ENCODE measurements at regions not wholly inside any gene's neighbourhood (a gene's known extent, or its start where the extent isn't known, plus 50 kb on each side); places are given as distances from the start of the nearest gene placed in this dataset.

DNA sequence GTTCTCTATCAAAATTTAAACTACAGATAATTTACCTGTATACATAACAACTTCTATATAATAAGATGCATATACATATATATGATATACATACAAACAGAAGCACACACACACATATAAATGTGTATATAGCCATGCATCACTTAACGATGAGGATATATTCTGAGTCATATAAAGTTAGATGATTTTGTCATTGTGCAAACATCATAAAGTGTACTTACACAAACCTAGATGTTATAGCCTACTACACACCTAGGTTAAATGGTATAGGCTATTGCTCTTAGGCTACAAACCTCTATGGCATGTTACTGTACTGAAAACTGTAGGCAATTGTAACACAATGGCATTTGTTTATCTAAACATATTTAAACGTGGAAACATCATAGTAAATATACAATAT is 937.6 kb upstream of the KCND2 start:
- no peak overlapping the region for H3K4me3 ChIP-seq
- intact Hi-C loops (cut with DNase I): no loop called here
- H3K27me3 ChIP-seq (ENCODE audit: insufficient read depth in 3 of 3, low read length in 2 of 3): no peaks in the 10 kb centered on the region
- WGBS, 3 donors: 61 to 71% (median 65%) methylated on average over 2 of the region's 2 CpGs
- DNase-seq (no peak), ATAC-seq (no peak)
- no peak overlapping the region for H3K27ac ChIP-seq
- no peaks in the 10 kb centered on the region for H3K36me3 ChIP-seq (ENCODE audit: insufficient read depth in 1 of 2, low read depth in 1 of 2)
- H3K9me3 ChIP-seq: no peaks in the 10 kb centered on the region
- TF ChIP-seq, protein P1, sequence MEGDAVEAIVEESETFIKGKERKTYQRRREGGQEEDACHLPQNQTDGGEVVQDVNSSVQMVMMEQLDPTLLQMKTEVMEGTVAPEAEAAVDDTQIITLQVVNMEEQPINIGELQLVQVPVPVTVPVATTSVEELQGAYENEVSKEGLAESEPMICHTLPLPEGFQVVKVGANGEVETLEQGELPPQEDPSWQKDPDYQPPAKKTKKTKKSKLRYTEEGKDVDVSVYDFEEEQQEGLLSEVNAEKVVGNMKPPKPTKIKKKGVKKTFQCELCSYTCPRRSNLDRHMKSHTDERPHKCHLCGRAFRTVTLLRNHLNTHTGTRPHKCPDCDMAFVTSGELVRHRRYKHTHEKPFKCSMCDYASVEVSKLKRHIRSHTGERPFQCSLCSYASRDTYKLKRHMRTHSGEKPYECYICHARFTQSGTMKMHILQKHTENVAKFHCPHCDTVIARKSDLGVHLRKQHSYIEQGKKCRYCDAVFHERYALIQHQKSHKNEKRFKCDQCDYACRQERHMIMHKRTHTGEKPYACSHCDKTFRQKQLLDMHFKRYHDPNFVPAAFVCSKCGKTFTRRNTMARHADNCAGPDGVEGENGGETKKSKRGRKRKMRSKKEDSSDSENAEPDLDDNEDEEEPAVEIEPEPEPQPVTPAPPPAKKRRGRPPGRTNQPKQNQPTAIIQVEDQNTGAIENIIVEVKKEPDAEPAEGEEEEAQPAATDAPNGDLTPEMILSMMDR (IDR thresholded peaks at IDR 0.05): no peak
- no peaks in the 10 kb centered on the region for H3K4me1 ChIP-seq

DNA sequence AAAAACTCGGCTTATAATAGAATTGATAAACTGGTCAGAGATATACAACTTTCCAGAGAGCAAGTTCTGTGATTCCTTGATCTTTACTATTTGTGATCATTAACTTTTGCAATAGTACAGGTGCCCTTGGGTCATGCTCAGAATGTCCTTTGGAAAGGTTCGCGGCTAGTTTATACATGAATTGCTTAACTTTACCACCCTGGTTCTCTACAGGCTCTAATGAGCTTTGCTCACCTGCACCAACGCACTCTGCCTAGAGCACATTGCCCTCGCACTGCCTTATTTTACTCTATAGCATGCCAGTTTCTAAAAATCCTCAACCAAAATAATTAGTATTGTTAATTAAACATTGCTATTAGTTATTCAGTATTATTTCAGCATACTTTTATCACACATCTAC is 931.2 kb upstream of the KCND2 start:
- DNase-seq (no peak), ATAC-seq (no peak)
- Histone ChIP-seq H3K36me3 (ENCODE audit: insufficient read depth in 1 of 2, low read depth in 1 of 2) (no peaks in the 10 kb centered on the region), H3K9me3 (no peaks in the 10 kb centered on the region), H3K4me1 (no peaks in the 10 kb centered on the region), H3K27ac (no peak overlapping the region), H3K27me3 (ENCODE audit: insufficient read depth in 3 of 3, low read length in 2 of 3) (no peaks in the 10 kb centered on the region), H3K4me3 (no peak overlapping the region)
- intact Hi-C loops (cut with DNase I): no loop called here
- 90 to 97% (median 93%) methylated on average over 5 of the region's 5 CpGs for WGBS, 3 donors
- TF ChIP-seq, protein P1 (IDR thresholded peaks at IDR 0.05): no peak

DNA sequence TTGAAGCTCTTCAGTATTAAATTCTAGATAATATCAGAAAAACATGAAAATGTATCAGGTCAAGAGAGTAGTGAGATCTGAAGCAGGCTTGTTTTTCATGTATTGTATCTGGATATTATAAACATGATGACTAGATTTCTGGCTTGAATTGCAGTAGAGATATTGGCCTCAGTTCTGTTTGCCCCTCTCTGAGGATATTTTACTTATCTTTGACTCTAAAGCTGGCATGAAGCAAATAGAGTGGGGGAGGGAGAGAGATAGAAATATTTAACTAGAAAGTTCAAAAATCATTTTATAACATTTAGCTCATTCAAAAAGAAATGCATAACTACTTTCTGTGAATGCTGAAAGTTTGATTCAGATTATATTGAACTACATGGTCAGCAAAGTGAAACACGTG is 929.7 kb upstream of the KCND2 start:
- no peaks in the 10 kb centered on the region for H3K27me3 ChIP-seq (ENCODE audit: insufficient read depth in 3 of 3, low read length in 2 of 3)

DNA sequence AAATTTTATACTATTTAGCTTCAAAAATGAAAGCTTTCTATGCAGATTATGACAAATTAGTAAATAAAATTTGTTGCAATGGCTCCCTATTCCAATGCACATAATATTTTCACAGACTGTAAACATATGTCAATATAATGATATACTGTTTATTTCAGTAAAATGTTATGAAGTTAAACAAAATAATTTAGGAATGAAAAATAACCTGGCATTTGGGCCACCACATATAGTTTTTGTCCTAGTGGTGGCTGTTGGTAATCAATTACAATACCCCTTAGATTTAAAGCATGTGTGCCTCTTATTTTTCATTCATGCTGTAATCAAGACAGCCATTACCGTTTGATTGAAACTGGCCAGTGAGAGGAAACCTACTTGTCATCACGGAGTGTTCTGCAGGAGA is 928.5 kb upstream of the KCND2 start:
- 47 to 51% (median 49%) methylated on average over 2 of the region's 2 CpGs for WGBS, 3 donors
- no peaks in the 10 kb centered on the region for H3K27me3 ChIP-seq (ENCODE audit: insufficient read depth in 3 of 3, low read length in 2 of 3)
- intact Hi-C loops (cut with DNase I): no loop called here
- TF ChIP-seq, protein P1 (IDR thresholded peaks at IDR 0.05): no peak
- H3K9me3 ChIP-seq: no peaks in the 10 kb centered on the region
- H3K36me3 ChIP-seq (ENCODE audit: insufficient read depth in 1 of 2, low read depth in 1 of 2): no peaks in the 10 kb centered on the region
- DNase-seq (no peak), ATAC-seq (no peak)
- H3K4me1 ChIP-seq: no peaks in the 10 kb centered on the region
- H3K4me3 ChIP-seq: no peak overlapping the region
- no peak overlapping the region for H3K27ac ChIP-seq

More for the DNA sequence above, 929.7 kb upstream of the KCND2 start:
- no peaks in the 10 kb centered on the region for H3K36me3 ChIP-seq (ENCODE audit: insufficient read depth in 1 of 2, low read depth in 1 of 2)
- H3K4me1 ChIP-seq: no peaks in the 10 kb centered on the region
- intact Hi-C loops (cut with DNase I): no loop called here
- TF ChIP-seq, protein P1 (IDR thresholded peaks at IDR 0.05): no peak
- no peak for DNase-seq
- H3K9me3 ChIP-seq: no peaks in the 10 kb centered on the region
- no peak for ATAC-seq
- 20 to 43% (median 31%) methylated on average over 1 of the region's 1 CpG for WGBS, 3 donors
- no peak overlapping the region for H3K27ac ChIP-seq
- no peak overlapping the region for H3K4me3 ChIP-seq

DNA sequence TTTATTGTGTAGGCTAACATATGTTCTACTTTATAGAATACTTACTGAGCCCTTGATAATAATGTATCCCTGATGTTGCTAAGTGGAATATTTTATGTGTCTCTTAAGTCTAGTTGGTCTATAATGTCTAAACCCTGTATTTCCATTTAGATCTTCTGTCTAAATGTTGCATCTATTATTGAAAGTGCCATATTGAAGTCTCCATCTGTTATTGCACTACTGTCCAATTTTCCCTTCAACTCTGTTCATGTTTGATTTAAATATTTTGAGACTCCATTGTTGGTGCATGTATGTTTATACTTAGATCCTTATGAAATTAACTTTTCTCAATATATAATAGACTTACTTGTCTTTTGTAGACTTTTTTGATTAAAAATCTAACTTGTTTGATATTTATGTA is 924.5 kb upstream of the KCND2 start:
- Histone ChIP-seq H3K27me3 (ENCODE audit: insufficient read depth in 3 of 3, low read length in 2 of 3) (no peaks in the 10 kb centered on the region), H3K9me3 (no peaks in the 10 kb centered on the region), H3K4me3 (no peak overlapping the region), H3K4me1 (no peaks in the 10 kb centered on the region), H3K27ac (no peak overlapping the region), H3K36me3 (ENCODE audit: insufficient read depth in 1 of 2, low read depth in 1 of 2) (no peaks in the 10 kb centered on the region)
- TF ChIP-seq, protein P1 (IDR thresholded peaks at IDR 0.05): no peak
- intact Hi-C loops (cut with DNase I): no loop called here
- DNase-seq (no peak), ATAC-seq (no peak)
